ENCODE measurements at regions not wholly inside any gene's neighbourhood (a gene's known extent, or its start where the extent isn't known, plus 50 kb on each side); places are given as distances from the start of the nearest gene placed in this dataset.

GRCh38 chr2:58800881-58801280 is 559.8 kb upstream of the FANCL start (continued):
- TF ChIP-seq CHD7 (IDR thresholded peaks at IDR 0.05; ENCODE audit: insufficient replicate concordance, low read length) (no peak), E2F6 (IDR thresholded peaks at IDR 0.05) (no peak), KDM1A (IDR thresholded peaks at IDR 0.05; ENCODE audit: borderline replicate concordance, low read length) (no peak), EP300 (IDR thresholded peaks at IDR 0.05; ENCODE audit: borderline replicate concordance in 1 of 2, low read depth in 2 of 2, low read length in 2 of 2) (no peak)
